ENCODE measurements at regions not wholly inside any gene's neighbourhood (a gene's known extent, or its start where the extent isn't known, plus 50 kb on each side); places are given as distances from the start of the nearest gene placed in this dataset.

- no peak overlapping the region for H2AFZ ChIP-seq (ENCODE audit: low read depth)
- ChIA-PET POLR2A (no interaction called here), CTCF (interaction anchor here (1.4 kb wide), 1 partner anchor 45 kb away, joined by 5 read pairs; no protein-coding TSS in a partner anchor)
- H3K4me3 ChIP-seq (ENCODE audit: low read depth in 2 of 2, low read length in 1 of 2) = no peak overlapping the region
- H3K79me2 ChIP-seq (ENCODE audit: insufficient read depth) = no peaks in the 10 kb centered on the region
- peaks cover 12 to 14% of the 10 kb centered on the region in 2 experiments; a peak in 1 of 4 replicates for H3K4me1 ChIP-seq (ENCODE audit: control insufficient read depth in 1 of 2, insufficient read depth in 2 of 2, low read depth in 1 of 2, low read length in 1 of 2)
- no peaks in the 10 kb centered on the region for H4K20me1 ChIP-seq (ENCODE audit: insufficient read depth)
- no peaks in the 10 kb centered on the region for H3K9me2 ChIP-seq
- no peaks in the 10 kb centered on the region for H3F3A ChIP-seq (replicated peaks; ENCODE audit: insufficient read depth)
- H3K27me3 ChIP-seq (ENCODE audit: insufficient read depth) = no peaks in the 10 kb centered on the region
- no peak overlapping the region for H3K4me2 ChIP-seq
- H3K9ac ChIP-seq = no peak overlapping the region
- H3K27ac ChIP-seq (ENCODE audit: low read depth in 2 of 2, low read length in 1 of 2) = no peak overlapping the region
- no peaks in the 10 kb centered on the region for H3K9me3 ChIP-seq
- no peak for DNase-seq
- H3K36me3 ChIP-seq (replicated peaks in 1 of 2; ENCODE audit: control insufficient read depth in 1 of 2, insufficient read depth in 2 of 2, low read length in 1 of 2) = no peaks in the 10 kb centered on the region
- WGBS (ENCODE audit: low lambda C conversion rate) = 79% methylated on average over 1 of the region's 1 CpG
- TF ChIP-seq NRF1 (IDR thresholded peaks at IDR 0.05; ENCODE audit: low read depth, low read length) (no peak), IRF3 (IDR thresholded peaks at IDR 0.05; ENCODE audit: low read depth, low read length) (no peak), SIN3A (IDR thresholded peaks at IDR 0.05; ENCODE audit: borderline replicate concordance, low read depth, low read length) (no peak), MAX (IDR thresholded peaks at IDR 0.05; ENCODE audit: low read depth) (no peak), NFIC (IDR thresholded peaks at IDR 0.05; ENCODE audit: borderline replicate concordance) (no peak), YY1 (IDR thresholded peaks at IDR 0.05; ENCODE audit: low read depth) (no peak), CTCF (IDR thresholded peaks at IDR 0.05) (no peak), RAD21 (IDR thresholded peaks at IDR 0.05; ENCODE audit: low read length) (no peak), FOXJ3 (CRISPR knock-in tag; IDR thresholded peaks at IDR 0.05) (no peak), CHD2 (IDR thresholded peaks at IDR 0.05; ENCODE audit: low read length, partially characterized antibody) (no peak), GABPA (IDR thresholded peaks at IDR 0.05; ENCODE audit: low read depth) (no peak), ELF1 (IDR thresholded peaks at IDR 0.05) (no peak), GATA2 (CRISPR knock-in tag; IDR thresholded peaks at IDR 0.05) (no peak), TAF1 (IDR thresholded peaks at IDR 0.05; ENCODE audit: borderline replicate concordance, low read depth, low read length) (no peak)
These were observed 127.7 kb upstream of the MTNR1B start for GRCh38 chr11:92841719-92842118.

GRCh38 chr11:92843455-92843854, 126.0 kb upstream of the MTNR1B start:
- 77% methylated on average over 4 of the region's 4 CpGs for WGBS (ENCODE audit: low lambda C conversion rate)
- Histone ChIP-seq H3K9me3 (no peaks in the 10 kb centered on the region), H2AFZ (ENCODE audit: low read depth) (no peak overlapping the region), H3K4me2 (no peak overlapping the region), H3K27me3 (ENCODE audit: insufficient read depth) (no peaks in the 10 kb centered on the region), H3F3A (replicated peaks; ENCODE audit: insufficient read depth) (no peaks in the 10 kb centered on the region), H3K4me1 (ENCODE audit: control insufficient read depth in 1 of 2, insufficient read depth in 2 of 2, low read depth in 1 of 2, low read length in 1 of 2) (peaks cover 12 to 14% of the 10 kb centered on the region in 2 experiments; a peak in 1 of 4 replicates), H3K9me2 (no peaks in the 10 kb centered on the region), H3K4me3 (ENCODE audit: low read depth in 2 of 2, low read length in 1 of 2) (no peak overlapping the region), H4K20me1 (ENCODE audit: insufficient read depth) (no peaks in the 10 kb centered on the region), H3K36me3 (replicated peaks in 1 of 2; ENCODE audit: control insufficient read depth in 1 of 2, insufficient read depth in 2 of 2, low read length in 1 of 2) (no peaks in the 10 kb centered on the region), H3K9ac (no peak overlapping the region), H3K79me2 (ENCODE audit: insufficient read depth) (no peaks in the 10 kb centered on the region), H3K27ac (ENCODE audit: low read depth in 2 of 2, low read length in 1 of 2) (no peak overlapping the region)
- ChIA-PET CTCF (no interaction called here), POLR2A (no interaction called here)
- no peak for TF ChIP-seq GATA2 (CRISPR knock-in tag; IDR thresholded peaks at IDR 0.05)
- TF ChIP-seq TCF12 (IDR thresholded peaks at IDR 0.05) = no peak
- no peak for TF ChIP-seq MEF2A (IDR thresholded peaks at IDR 0.05; ENCODE audit: borderline replicate concordance, low read depth)
- TF ChIP-seq GABPA (IDR thresholded peaks at IDR 0.05; ENCODE audit: low read depth) = no peak
- no peak for TF ChIP-seq JUND (IDR thresholded peaks at IDR 0.05)
- TF ChIP-seq POLR2AphosphoS5 (IDR thresholded peaks at IDR 0.05; ENCODE audit: low read depth, low read length) = no peak
- no peak for DNase-seq

All from SK-N-SH (cell line).